HL-60 (cell line): ENCODE measurements at regions not wholly inside any gene's neighbourhood (a gene's known extent, or its start where the extent isn't known, plus 50 kb on each side); places are given as distances from the start of the nearest gene placed in this dataset.

Source experiments
- TF ChIP-seq, protein P1 (sequence below): IDR thresholded peaks from 2 replicates; pipeline ENCODE4 v1.6.1; 2012; ENCODE audit warnings: low read depth; ENCODE audit not compliant: insufficient replicate concordance
- TF ChIP-seq, protein P2 (sequence below): IDR thresholded peaks from one replicate; pipeline ENCODE4 v1.5.1; 2011; ENCODE audit warnings: low read length, control low read depth, inconsistent platforms; ENCODE audit not compliant: insufficient read depth

DNA sequence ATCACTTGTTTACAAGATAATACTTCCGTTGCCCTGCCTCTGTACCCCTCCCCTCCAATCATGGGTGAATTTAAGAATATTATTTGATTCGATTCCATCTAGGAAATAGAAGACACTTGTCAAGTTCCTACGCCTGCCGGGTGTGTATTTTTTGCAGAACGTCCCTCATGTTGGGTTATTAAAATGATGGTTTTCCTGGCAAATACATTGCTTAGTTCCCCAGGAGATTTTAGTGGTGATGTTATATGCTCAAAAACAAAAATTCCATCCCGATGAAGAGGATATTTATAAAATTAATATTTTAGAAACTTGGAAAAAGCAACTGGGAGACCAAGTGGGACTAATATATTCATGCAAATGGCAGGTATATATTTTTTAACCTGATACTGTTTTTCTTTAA, 548.4 kb downstream of the EDEM1 start:
- TF ChIP-seq, protein P1, sequence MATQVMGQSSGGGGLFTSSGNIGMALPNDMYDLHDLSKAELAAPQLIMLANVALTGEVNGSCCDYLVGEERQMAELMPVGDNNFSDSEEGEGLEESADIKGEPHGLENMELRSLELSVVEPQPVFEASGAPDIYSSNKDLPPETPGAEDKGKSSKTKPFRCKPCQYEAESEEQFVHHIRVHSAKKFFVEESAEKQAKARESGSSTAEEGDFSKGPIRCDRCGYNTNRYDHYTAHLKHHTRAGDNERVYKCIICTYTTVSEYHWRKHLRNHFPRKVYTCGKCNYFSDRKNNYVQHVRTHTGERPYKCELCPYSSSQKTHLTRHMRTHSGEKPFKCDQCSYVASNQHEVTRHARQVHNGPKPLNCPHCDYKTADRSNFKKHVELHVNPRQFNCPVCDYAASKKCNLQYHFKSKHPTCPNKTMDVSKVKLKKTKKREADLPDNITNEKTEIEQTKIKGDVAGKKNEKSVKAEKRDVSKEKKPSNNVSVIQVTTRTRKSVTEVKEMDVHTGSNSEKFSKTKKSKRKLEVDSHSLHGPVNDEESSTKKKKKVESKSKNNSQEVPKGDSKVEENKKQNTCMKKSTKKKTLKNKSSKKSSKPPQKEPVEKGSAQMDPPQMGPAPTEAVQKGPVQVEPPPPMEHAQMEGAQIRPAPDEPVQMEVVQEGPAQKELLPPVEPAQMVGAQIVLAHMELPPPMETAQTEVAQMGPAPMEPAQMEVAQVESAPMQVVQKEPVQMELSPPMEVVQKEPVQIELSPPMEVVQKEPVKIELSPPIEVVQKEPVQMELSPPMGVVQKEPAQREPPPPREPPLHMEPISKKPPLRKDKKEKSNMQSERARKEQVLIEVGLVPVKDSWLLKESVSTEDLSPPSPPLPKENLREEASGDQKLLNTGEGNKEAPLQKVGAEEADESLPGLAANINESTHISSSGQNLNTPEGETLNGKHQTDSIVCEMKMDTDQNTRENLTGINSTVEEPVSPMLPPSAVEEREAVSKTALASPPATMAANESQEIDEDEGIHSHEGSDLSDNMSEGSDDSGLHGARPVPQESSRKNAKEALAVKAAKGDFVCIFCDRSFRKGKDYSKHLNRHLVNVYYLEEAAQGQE = no peak
- TF ChIP-seq, protein P2, sequence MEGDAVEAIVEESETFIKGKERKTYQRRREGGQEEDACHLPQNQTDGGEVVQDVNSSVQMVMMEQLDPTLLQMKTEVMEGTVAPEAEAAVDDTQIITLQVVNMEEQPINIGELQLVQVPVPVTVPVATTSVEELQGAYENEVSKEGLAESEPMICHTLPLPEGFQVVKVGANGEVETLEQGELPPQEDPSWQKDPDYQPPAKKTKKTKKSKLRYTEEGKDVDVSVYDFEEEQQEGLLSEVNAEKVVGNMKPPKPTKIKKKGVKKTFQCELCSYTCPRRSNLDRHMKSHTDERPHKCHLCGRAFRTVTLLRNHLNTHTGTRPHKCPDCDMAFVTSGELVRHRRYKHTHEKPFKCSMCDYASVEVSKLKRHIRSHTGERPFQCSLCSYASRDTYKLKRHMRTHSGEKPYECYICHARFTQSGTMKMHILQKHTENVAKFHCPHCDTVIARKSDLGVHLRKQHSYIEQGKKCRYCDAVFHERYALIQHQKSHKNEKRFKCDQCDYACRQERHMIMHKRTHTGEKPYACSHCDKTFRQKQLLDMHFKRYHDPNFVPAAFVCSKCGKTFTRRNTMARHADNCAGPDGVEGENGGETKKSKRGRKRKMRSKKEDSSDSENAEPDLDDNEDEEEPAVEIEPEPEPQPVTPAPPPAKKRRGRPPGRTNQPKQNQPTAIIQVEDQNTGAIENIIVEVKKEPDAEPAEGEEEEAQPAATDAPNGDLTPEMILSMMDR = no peak
